Esophagus squamous epithelium (tissue), 4 donors: ENCODE measurements at regions not wholly inside any gene's neighbourhood (a gene's known extent, or its start where the extent isn't known, plus 50 kb on each side); places are given as distances from the start of the nearest gene placed in this dataset.

Experiments used
- CTCF ChIP-seq, 6 experiments: fragments of 450-650 bp in 4 of 6; fragments of 200-600 bp in 2 of 6; sonication (generic) in 2 of 6; IDR thresholded peaks; one replicate each; pipeline ENCODE4 v1.5.1; 2016 to 2019; ENCODE audit warnings: antibody characterized with exemption in 6 of 6, mild to moderate bottlenecking in 4 of 6, moderate library complexity in 4 of 6
- POLR2A ChIP-seq, 4 donors: fragments of 450-650 bp; IDR thresholded peaks; one replicate each; pipeline ENCODE4 v1.6.1; 2017; ENCODE audit warnings: antibody characterized with exemption in 4 of 4, mild to moderate bottlenecking in 4 of 4, moderate library complexity in 3 of 4

- TF ChIP-seq CTCF (IDR thresholded peaks at IDR 0.05) (no peak), POLR2A (IDR thresholded peaks at IDR 0.05) (no peak)
Observed at GRCh38 chr9:109974918-109975276, 194.9 kb downstream of the PALM2AKAP2 start.
